ENCODE measurements at regions not wholly inside any gene's neighbourhood (a gene's known extent, or its start where the extent isn't known, plus 50 kb on each side); places are given as distances from the start of the nearest gene placed in this dataset.

DNA sequence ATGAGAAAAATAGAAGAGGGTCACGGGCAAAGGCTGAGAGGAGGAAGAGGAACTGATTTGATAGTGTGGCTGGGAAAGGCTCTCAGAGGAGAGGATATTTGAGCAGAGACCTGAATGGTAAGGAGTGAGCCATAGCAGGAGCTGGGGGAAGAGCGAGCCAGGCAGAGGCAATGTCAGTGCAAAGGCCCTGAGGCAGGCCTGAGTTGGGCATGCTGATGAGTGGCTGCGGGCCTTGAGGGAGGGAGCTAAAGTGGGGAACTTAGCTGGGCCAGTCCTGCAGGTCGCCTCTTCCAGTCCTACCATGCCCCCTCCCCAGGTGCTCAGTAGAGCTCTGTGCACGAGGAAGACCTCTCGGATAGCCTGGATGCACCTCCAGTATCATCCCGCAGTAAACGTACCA, 55.4 kb upstream of the FGFR2 start:
- Histone ChIP-seq H3K27me3 (ENCODE audit: control insufficient read depth in 2 of 2, insufficient read depth in 2 of 2, low read length in 2 of 2) (no peaks in the 10 kb centered on the region), H3K9ac (replicated peaks; ENCODE audit: extremely low read depth, insufficient read depth, low read length) (no peak overlapping the region), H3K4me3 (replicated peaks in 1 of 3; ENCODE audit: insufficient read depth in 1 of 3, low read depth in 1 of 3, low read length in 3 of 3) (no peak overlapping the region), H4K20me1 (replicated peaks; ENCODE audit: control insufficient read depth, extremely low read depth, insufficient read depth, low read length) (no peaks in the 10 kb centered on the region), H3K4me2 (ENCODE audit: insufficient read depth, low read length) (no peak overlapping the region), H3K9me3 (replicated peaks; ENCODE audit: control insufficient read depth, insufficient read depth, low read length) (no peaks in the 10 kb centered on the region), H3K4me1 (ENCODE audit: control insufficient read depth, extremely low read depth, insufficient read depth, low read length) (no peaks in the 10 kb centered on the region), H3K36me3 (ENCODE audit: control insufficient read depth in 2 of 2, extremely low read depth in 1 of 2, insufficient read depth in 2 of 2, low read length in 2 of 2) (no peaks in the 10 kb centered on the region), H3K27ac (ENCODE audit: insufficient read depth, low read depth, low read length) (no peak overlapping the region), H3K79me2 (ENCODE audit: control insufficient read depth, insufficient read depth, low read length) (no peaks in the 10 kb centered on the region), H2AFZ (ENCODE audit: low read depth, low read length) (no peak overlapping the region), H3K9me1 (replicated peaks; ENCODE audit: control insufficient read depth, extremely low read depth, insufficient read depth, low read length) (no peaks in the 10 kb centered on the region)
- ChIA-PET CTCF (no interaction called here), POLR2A (interaction anchor here (0.6 kb wide), 1 partner anchor 769 kb away, joined by 3 read pairs; no protein-coding TSS in a partner anchor)
- dilution Hi-C loops (cut with MboI; ENCODE audit: extremely low pct_ligation_motif_present, low sequenced_read_pairs) (no loop called here), intact Hi-C loops (cut with micrococcal nuclease) (no loop called here)
- no peak for TF ChIP-seq EZH2 (IDR thresholded peaks at IDR 0.05; ENCODE audit: borderline replicate concordance, low read depth, low read length, severe bottlenecking)
- FAIRE-seq: no peak
- no peak for DNase-seq (ENCODE audit: low read depth, low spot score)
- no TSS peak for BruUV-seq (replicated peaks)

DNA sequence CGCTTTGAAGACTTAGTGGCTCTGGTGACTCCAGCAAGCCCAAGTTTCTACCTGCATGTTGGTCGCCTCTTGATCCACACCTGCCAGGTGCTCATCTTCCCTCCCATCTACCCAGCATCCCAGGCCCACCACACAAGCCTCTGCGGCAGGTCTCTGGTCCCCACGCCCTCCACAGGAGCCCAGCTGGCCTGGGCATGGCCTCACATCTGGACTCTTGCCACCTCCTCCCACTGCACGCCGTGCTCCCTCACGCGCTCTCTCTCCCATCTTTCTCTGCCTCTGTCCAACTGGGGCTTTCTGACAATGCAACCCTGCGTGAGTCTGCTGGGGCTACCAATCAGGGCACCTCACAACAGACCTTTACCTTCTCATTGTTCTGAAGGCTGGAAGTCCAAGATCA, 50.2 kb upstream of the FGFR2 start:
- no peaks in the 10 kb centered on the region for H3K36me3 ChIP-seq (ENCODE audit: control insufficient read depth in 2 of 2, extremely low read depth in 1 of 2, insufficient read depth in 2 of 2, low read length in 2 of 2)
- TF ChIP-seq, protein P1, sequence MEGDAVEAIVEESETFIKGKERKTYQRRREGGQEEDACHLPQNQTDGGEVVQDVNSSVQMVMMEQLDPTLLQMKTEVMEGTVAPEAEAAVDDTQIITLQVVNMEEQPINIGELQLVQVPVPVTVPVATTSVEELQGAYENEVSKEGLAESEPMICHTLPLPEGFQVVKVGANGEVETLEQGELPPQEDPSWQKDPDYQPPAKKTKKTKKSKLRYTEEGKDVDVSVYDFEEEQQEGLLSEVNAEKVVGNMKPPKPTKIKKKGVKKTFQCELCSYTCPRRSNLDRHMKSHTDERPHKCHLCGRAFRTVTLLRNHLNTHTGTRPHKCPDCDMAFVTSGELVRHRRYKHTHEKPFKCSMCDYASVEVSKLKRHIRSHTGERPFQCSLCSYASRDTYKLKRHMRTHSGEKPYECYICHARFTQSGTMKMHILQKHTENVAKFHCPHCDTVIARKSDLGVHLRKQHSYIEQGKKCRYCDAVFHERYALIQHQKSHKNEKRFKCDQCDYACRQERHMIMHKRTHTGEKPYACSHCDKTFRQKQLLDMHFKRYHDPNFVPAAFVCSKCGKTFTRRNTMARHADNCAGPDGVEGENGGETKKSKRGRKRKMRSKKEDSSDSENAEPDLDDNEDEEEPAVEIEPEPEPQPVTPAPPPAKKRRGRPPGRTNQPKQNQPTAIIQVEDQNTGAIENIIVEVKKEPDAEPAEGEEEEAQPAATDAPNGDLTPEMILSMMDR (IDR thresholded peaks at IDR 0.05; ENCODE audit: extremely low read depth in 1 of 2, insufficient read depth in 1 of 2, low read depth in 1 of 2, low read length in 2 of 2): no peak
- TF ChIP-seq POLR2AphosphoS5 (IDR thresholded peaks at IDR 0.05; ENCODE audit: insufficient read depth, low read depth, low read length) (no peak), JUN (IDR thresholded peaks at IDR 0.05; ENCODE audit: borderline replicate concordance, insufficient read depth, insufficient read length, low read depth) (no peak), FOS (IDR thresholded peaks at IDR 0.05; ENCODE audit: borderline replicate concordance, insufficient read depth, low read length) (no peak), EZH2 (IDR thresholded peaks at IDR 0.05; ENCODE audit: borderline replicate concordance, low read depth, low read length, severe bottlenecking) (no peak), POLR2A (IDR thresholded peaks at IDR 0.05; ENCODE audit: low read depth, low read length) (no peak), MYC (IDR thresholded peaks at IDR 0.05; ENCODE audit: low read depth, low read length) (no peak), GATA2 (IDR thresholded peaks at IDR 0.05; ENCODE audit: insufficient read depth, insufficient read length, low read depth, low read length) (no peak)
- TF ChIP-seq, protein P2, sequence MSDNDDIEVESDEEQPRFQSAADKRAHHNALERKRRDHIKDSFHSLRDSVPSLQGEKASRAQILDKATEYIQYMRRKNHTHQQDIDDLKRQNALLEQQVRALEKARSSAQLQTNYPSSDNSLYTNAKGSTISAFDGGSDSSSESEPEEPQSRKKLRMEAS (IDR thresholded peaks at IDR 0.05; ENCODE audit: insufficient read depth, insufficient read length): no peak
- no peaks in the 10 kb centered on the region for H3K9me3 ChIP-seq (replicated peaks; ENCODE audit: control insufficient read depth, insufficient read depth, low read length)
- H3K4me2 ChIP-seq (ENCODE audit: insufficient read depth, low read length): no peak overlapping the region
- intact Hi-C loops (cut with micrococcal nuclease): no loop called here
- H3K4me3 ChIP-seq (replicated peaks in 1 of 3; ENCODE audit: insufficient read depth in 1 of 3, low read depth in 1 of 3, low read length in 3 of 3): no peak overlapping the region
- H2AFZ ChIP-seq (ENCODE audit: low read depth, low read length): no peak overlapping the region
- no peaks in the 10 kb centered on the region for H4K20me1 ChIP-seq (replicated peaks; ENCODE audit: control insufficient read depth, extremely low read depth, insufficient read depth, low read length)
- H3K79me2 ChIP-seq (ENCODE audit: control insufficient read depth, insufficient read depth, low read length): no peaks in the 10 kb centered on the region
- FAIRE-seq (no peak), DNase-seq (ENCODE audit: low read depth, low spot score) (no peak)
- H3K9me1 ChIP-seq (replicated peaks; ENCODE audit: control insufficient read depth, extremely low read depth, insufficient read depth, low read length): no peaks in the 10 kb centered on the region
- no peak overlapping the region for H3K9ac ChIP-seq (replicated peaks; ENCODE audit: extremely low read depth, insufficient read depth, low read length)
- H3K4me1 ChIP-seq (ENCODE audit: control insufficient read depth, extremely low read depth, insufficient read depth, low read length): no peaks in the 10 kb centered on the region
- CTCF ChIA-PET: no interaction called here
- H3K27ac ChIP-seq (ENCODE audit: insufficient read depth, low read depth, low read length): no peak overlapping the region
- H3K27me3 ChIP-seq (ENCODE audit: control insufficient read depth in 2 of 2, insufficient read depth in 2 of 2, low read length in 2 of 2): no peaks in the 10 kb centered on the region
- POLR2A ChIA-PET: no interaction called here
- BruUV-seq (replicated peaks): no TSS peak
- dilution Hi-C loops (cut with MboI; ENCODE audit: extremely low pct_ligation_motif_present, low sequenced_read_pairs): no loop called here
